ENCODE measurements at regions not wholly inside any gene's neighbourhood (a gene's known extent, or its start where the extent isn't known, plus 50 kb on each side); places are given as distances from the start of the nearest gene placed in this dataset.
A peak's percentile ranks its signal among the peaks of the same experiment; 100 is the strongest.
"Not testable (repeated sequence)": the region's sequence is repeated elsewhere in the genome, so short reads cannot be mapped to it uniquely, and the experiment has no call there.

GRCh38 chr12:42030588-42030987, 114.1 kb downstream of the GXYLT1 start:
- no peak overlapping the region for H3K27ac ChIP-seq
- H3K4me1 ChIP-seq = no peaks in the 10 kb centered on the region
- intact Hi-C loops (cut with DNase I) = no loop called here
- DNase-seq (ENCODE audit: low spot score in 2 of 2) = no peak
- no peaks in the 10 kb centered on the region for H3K36me3 ChIP-seq
- no peaks in the 10 kb centered on the region for H3K9me3 ChIP-seq
- TF ChIP-seq, protein P1, sequence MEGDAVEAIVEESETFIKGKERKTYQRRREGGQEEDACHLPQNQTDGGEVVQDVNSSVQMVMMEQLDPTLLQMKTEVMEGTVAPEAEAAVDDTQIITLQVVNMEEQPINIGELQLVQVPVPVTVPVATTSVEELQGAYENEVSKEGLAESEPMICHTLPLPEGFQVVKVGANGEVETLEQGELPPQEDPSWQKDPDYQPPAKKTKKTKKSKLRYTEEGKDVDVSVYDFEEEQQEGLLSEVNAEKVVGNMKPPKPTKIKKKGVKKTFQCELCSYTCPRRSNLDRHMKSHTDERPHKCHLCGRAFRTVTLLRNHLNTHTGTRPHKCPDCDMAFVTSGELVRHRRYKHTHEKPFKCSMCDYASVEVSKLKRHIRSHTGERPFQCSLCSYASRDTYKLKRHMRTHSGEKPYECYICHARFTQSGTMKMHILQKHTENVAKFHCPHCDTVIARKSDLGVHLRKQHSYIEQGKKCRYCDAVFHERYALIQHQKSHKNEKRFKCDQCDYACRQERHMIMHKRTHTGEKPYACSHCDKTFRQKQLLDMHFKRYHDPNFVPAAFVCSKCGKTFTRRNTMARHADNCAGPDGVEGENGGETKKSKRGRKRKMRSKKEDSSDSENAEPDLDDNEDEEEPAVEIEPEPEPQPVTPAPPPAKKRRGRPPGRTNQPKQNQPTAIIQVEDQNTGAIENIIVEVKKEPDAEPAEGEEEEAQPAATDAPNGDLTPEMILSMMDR (IDR thresholded peaks at IDR 0.05) = no peak
- no peak overlapping the region for H3K4me3 ChIP-seq
- H3K27me3 ChIP-seq = no peaks in the 10 kb centered on the region

DNA sequence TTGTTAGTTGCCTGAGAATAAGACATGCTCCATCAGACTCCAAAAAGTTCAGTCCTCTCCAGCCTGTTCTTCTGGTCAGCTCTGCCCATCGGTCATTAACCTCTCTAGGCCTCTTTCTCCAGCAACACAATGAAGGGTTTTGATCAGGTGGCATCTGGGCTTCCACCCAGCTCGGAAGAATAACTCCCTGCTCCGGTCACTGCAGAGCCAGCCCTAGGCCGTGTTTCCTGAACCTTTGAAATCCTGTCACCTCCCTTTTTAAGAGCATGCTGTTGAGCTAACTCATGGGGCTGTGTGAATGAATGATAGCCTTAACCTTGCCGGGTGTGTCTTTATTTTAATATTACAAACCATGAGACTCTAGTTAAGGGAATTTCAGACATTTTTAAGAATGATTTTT, 117.1 kb downstream of the GXYLT1 start:
- Histone ChIP-seq H3K9me3 (no peaks in the 10 kb centered on the region), H3K4me1 (no peaks in the 10 kb centered on the region), H3K27ac (no peak overlapping the region), H3K4me3 (no peak overlapping the region), H3K27me3 (no peaks in the 10 kb centered on the region), H3K36me3 (no peaks in the 10 kb centered on the region)
- intact Hi-C loops (cut with DNase I) = loop anchor here (10.0 kb wide), 2 partner anchors 223 to 833 kb away; no protein-coding TSS in a partner anchor
- TF ChIP-seq, protein P1 (IDR thresholded peaks at IDR 0.05) = no peak
- DNase-seq (ENCODE audit: low spot score in 2 of 2) = no peak

GRCh38 chr12:42024495-42024830, 120.2 kb downstream of the GXYLT1 start:
- H3K4me3 ChIP-seq = peak overlapping the region in 1 of 2 donors; percentile 71

DNA sequence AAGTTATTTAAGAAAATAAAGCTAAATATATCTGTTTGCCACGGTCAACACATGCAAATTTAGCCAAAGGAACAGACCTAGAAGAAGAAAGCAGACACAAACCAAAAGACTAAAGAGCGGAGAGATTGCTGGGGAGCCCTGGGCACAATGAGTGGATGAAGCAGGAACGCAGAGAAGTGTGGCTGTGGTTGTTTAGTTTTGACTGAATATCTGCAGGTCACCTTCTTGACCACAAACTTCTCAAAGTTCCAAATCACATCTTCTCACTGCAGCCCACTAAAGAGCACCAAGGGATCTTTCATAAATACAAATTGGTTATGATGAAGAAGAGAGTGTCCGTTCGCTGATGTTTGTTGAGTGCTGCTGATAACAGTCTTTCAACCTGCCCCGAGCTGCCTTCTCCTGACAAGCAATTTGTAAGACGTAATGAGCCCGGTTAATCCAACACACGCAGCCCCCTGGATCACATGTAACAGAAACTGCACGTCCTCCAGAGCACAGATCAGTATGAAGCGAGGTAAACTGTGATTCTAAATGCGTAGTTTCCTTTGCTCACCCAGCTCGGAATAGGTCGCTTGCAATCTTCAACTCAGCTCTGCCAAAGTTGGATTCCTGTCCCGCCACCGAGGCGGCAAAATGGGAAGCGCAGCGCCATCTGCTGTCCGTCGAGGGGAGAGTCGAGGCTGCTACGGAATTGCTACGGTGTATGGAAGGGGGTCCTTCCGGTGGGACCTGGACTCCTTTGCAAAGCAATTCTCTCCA, 120.8 kb downstream of the GXYLT1 start:
- no peak overlapping the region for H3K27ac ChIP-seq
- intact Hi-C loops (cut with DNase I) = loop anchor here (1.0 to 10.0 kb wide), 5 partner anchors 219 to 1077 kb away; no protein-coding TSS in a partner anchor
- no peaks in the 10 kb centered on the region for H3K36me3 ChIP-seq
- H3K4me3 ChIP-seq = peak overlapping the region; percentile 58 to 71
- no peaks in the 10 kb centered on the region for H3K27me3 ChIP-seq
- peak; percentile 12 to 86 for DNase-seq (ENCODE audit: low spot score in 2 of 2)
- no peaks in the 10 kb centered on the region for H3K9me3 ChIP-seq
- TF ChIP-seq, protein P1 (IDR thresholded peaks at IDR 0.05) = peak; percentile 73 to 96 (median 90)
- no peaks in the 10 kb centered on the region for H3K4me1 ChIP-seq

More at GRCh38 chr12:42024495-42024830, 120.2 kb downstream of the GXYLT1 start:
- DNase-seq (ENCODE audit: low spot score in 2 of 2) = no peak
- no peaks in the 10 kb centered on the region for H3K27me3 ChIP-seq
- TF ChIP-seq, protein P1 (IDR thresholded peaks at IDR 0.05) = no peak
- intact Hi-C loops (cut with DNase I) = loop anchor here (1.0 to 10.0 kb wide), 4 partner anchors 220 to 1078 kb away; no protein-coding TSS in a partner anchor
- H3K27ac ChIP-seq = no peak overlapping the region
- H3K9me3 ChIP-seq = no peaks in the 10 kb centered on the region
- H3K36me3 ChIP-seq = no peaks in the 10 kb centered on the region
- no peaks in the 10 kb centered on the region for H3K4me1 ChIP-seq

- not testable (repeated sequence) for H3K4me1 ChIP-seq; DNase-seq (ENCODE audit: low spot score in 2 of 2); H3K27ac ChIP-seq; H3K9me3 ChIP-seq; H3K27me3 ChIP-seq; H3K36me3 ChIP-seq; H3K4me3 ChIP-seq
- intact Hi-C loops (cut with DNase I) = loop anchor here (2.0 to 10.0 kb wide), 3 partner anchors 217 to 827 kb away; no protein-coding TSS in a partner anchor
These were observed 122.7 kb downstream of the GXYLT1 start for GRCh38 chr12:42021937-42022336.

GRCh38 chr12:42021469-42021868, 123.2 kb downstream of the GXYLT1 start:
- intact Hi-C loops (cut with DNase I) = loop anchor here (10.0 kb wide), 2 partner anchors 217 to 827 kb away; no protein-coding TSS in a partner anchor
- Histone ChIP-seq H3K9me3 (no peaks in the 10 kb centered on the region), H3K4me1 (no peaks in the 10 kb centered on the region), H3K4me3 (no peak overlapping the region), H3K36me3 (no peaks in the 10 kb centered on the region), H3K27ac (no peak overlapping the region), H3K27me3 (no peaks in the 10 kb centered on the region)
- no peak for DNase-seq (ENCODE audit: low spot score in 2 of 2)
- TF ChIP-seq, protein P1 (IDR thresholded peaks at IDR 0.05) = no peak

Data from ascending aorta (tissue), 2 donors.